GM23248 (cell line): ENCODE measurements at regions not wholly inside any gene's neighbourhood (a gene's known extent, or its start where the extent isn't known, plus 50 kb on each side); places are given as distances from the start of the nearest gene placed in this dataset.

Experiments
- DNase-seq: peaks from one replicate; pipeline ENCODE4 v3.0.0-alpha.2; 2015
- H2AFZ ChIP-seq: fragments of 200-600 bp; sonication (generic); 2 replicates; pipeline ENCODE4 v1.6.1; 2016; ENCODE audit warnings: antibody characterized with exemption
- H3F3A ChIP-seq: fragments of 200-600 bp; sonication (generic); 2 replicates; pipeline ENCODE4 v1.6.1; 2016; ENCODE audit warnings: mild to moderate bottlenecking, antibody characterized with exemption, mixed run types; ENCODE audit not compliant: insufficient read depth
- H3K27ac ChIP-seq: fragments of 200-600 bp; sonication (generic); 2 replicates; pipeline ENCODE4 v1.5.1; 2016; ENCODE audit warnings: mild to moderate bottlenecking
- H3K27me3 ChIP-seq: fragments of 200-600 bp; sonication (generic); replicated peaks from 2 replicates; pipeline ENCODE4 v1.6.1; 2016; ENCODE audit warnings: mild to moderate bottlenecking; ENCODE audit not compliant: insufficient read depth
- H3K36me3 ChIP-seq: fragments of 200-600 bp; sonication (generic); 2 replicates; pipeline ENCODE4 v1.6.1; 2016; ENCODE audit warnings: low read depth, mild to moderate bottlenecking
- H3K4me1 ChIP-seq: fragments of 200-600 bp; sonication (generic); 2 replicates; pipeline ENCODE4 v1.6.1; 2016; ENCODE audit warnings: mild to moderate bottlenecking; ENCODE audit not compliant: insufficient read depth
- H3K4me2 ChIP-seq: fragments of 200-600 bp; sonication (generic); one replicate; pipeline ENCODE4 v1.6.1; 2016; ENCODE audit warnings: mild to moderate bottlenecking; ENCODE audit not compliant: unreplicated experiment
- H3K4me3 ChIP-seq: fragments of 200-600 bp; sonication (generic); 2 replicates; pipeline ENCODE4 v1.5.1; 2016; ENCODE audit warnings: mild to moderate bottlenecking
- H3K79me2 ChIP-seq: fragments of 200-600 bp; sonication (generic); 2 replicates; pipeline ENCODE4 v1.6.1; 2016; ENCODE audit warnings: mild to moderate bottlenecking; ENCODE audit not compliant: insufficient read depth
- H3K9ac ChIP-seq: fragments of 200-600 bp; sonication (generic); 2 replicates; pipeline ENCODE4 v1.6.1; 2016; ENCODE audit warnings: mild to moderate bottlenecking
- H3K9me2 ChIP-seq: fragments of 200-600 bp; sonication (generic); 2 replicates; pipeline ENCODE4 v1.6.1; 2016; ENCODE audit warnings: mixed run types, mild to moderate bottlenecking, moderate library complexity; ENCODE audit not compliant: insufficient read depth
- H3K9me3 ChIP-seq: fragments of 200-600 bp; sonication (generic); one replicate; pipeline ENCODE4 v1.6.1; 2017; ENCODE audit warnings: low read depth
- H4K20me1 ChIP-seq: fragments of 200-600 bp; sonication (generic); 2 replicates; pipeline ENCODE4 v1.6.0; 2016; ENCODE audit not compliant: insufficient read depth
- EZH2 ChIP-seq: fragments of 200-600 bp; sonication (generic); IDR thresholded peaks from 2 replicates; pipeline ENCODE4 v1.6.1; 2018; ENCODE audit warnings: antibody characterized with exemption, mild to moderate bottlenecking; ENCODE audit not compliant: insufficient read depth, poor library complexity, severe bottlenecking
- EZH2phosphoT487 ChIP-seq: fragments of 200-600 bp; sonication (generic); IDR thresholded peaks from 2 replicates; pipeline ENCODE4 v1.6.1; 2018; ENCODE audit warnings: antibody characterized with exemption, moderate library complexity, mild to moderate bottlenecking, low read depth; ENCODE audit not compliant: insufficient read depth
- WGBS, 2 experiments: methylation state at CpG; one replicate each; pipeline ENCODE4 v1.1.6; 2015 to 2017; ENCODE audit warnings: low lambda C conversion rate in 2 of 2, low coverage in 1 of 2; ENCODE audit errors: missing lambda C conversion rate in 2 of 2; 5-methylcytosine and 5-hydroxymethylcytosine counted together
- in situ Hi-C: fragments of 300-500 bp; cut with MboI; formaldehyde crosslinking; loops from 2 replicates; pipeline ENCODE4 v1.15.0; 2020

DNA sequence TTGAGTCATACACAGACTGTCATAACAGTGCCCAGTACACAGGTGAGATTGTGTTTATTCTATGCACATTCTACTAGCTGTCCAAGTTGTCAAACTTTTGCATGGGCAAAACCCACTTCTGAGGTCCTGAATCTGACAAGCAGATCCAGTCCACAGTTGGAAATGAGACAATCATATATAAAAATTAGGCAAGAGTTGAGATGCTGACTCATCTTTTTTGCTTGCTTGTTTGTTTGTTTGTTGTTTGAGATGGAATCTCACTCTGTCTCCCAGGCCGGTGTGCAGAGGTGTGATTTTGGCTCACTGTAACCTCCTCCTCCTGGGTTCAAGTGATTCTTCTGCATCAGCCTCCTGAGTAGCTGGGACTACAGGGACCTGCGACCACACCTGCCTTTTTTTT is 323.8 kb downstream of the RPS4Y2 start:
- Histone ChIP-seq H3K79me2 (no peaks in the 10 kb centered on the region), H3F3A (no peaks in the 10 kb centered on the region), H3K9me2 (no peaks in the 10 kb centered on the region), H2AFZ (no peak overlapping the region), H3K4me1 (no peaks in the 10 kb centered on the region), H3K27ac (no peak overlapping the region), H3K4me2 (no peak overlapping the region), H3K9ac (no peak overlapping the region), H3K4me3 (no peak overlapping the region), H3K9me3 (no peaks in the 10 kb centered on the region), H3K27me3 (no peaks in the 10 kb centered on the region), H4K20me1 (no peaks in the 10 kb centered on the region), H3K36me3 (no peaks in the 10 kb centered on the region)
- TF ChIP-seq EZH2, result no peak
- TF ChIP-seq EZH2phosphoT487, result no peak
- 13 to 33% methylated on average over 1 to 2 of the region's 2 CpGs for WGBS, 2 experiments
- no peak for DNase-seq
- in situ Hi-C loops, result loop anchor here (10.0 kb wide), 1 partner anchor 55 kb away; no protein-coding TSS in a partner anchor

DNA sequence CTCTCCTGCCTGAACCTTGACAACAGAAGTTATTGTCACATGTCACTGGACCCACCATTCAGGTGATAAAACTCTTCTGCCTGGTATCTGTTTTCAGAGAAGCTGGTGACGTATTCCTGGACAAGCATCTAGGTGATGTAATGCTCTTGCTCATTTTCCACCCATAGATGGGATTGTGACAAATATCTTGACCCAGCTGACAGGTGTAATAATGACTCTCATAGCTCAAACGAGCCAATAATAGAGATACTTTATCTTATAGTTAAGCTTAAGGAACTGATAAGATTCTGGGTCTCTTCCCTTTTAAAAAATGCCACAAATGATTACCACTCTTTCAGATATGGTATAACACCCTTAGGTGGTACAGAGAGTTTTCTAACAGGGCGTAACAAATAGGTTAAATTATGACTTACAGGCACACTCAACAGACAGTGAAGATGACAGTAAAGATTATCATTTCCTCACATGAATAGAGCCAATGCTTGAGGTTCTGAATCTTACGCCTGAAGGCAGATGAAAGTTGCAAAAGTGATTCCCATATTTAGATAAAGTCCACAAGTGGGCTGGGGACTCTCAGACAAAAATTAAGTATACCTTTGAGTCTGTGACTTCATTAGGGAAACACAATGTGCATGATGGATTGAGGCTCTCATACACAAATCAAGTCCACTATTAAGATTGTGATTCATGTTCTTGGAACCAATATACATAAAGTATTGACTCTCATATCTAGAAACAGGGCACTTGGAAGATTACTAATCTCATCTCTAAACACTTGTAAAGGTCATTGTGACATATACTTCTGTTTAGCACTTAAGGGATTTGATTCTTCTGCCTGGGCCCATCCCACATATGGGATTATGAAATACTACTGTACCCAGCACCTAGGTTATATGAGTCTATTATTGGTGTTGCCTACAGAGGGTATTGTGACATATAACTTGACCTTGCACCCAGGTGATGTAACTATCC is 326.0 kb downstream of the RPS4Y2 start:
- 18 to 23% methylated on average over 4 of the region's 4 CpGs for WGBS, 2 experiments
- Histone ChIP-seq H3K4me2 (no peak overlapping the region), H3K36me3 (no peaks in the 10 kb centered on the region), H3K4me1 (no peaks in the 10 kb centered on the region), H3K27ac (no peak overlapping the region), H3K9me3 (no peaks in the 10 kb centered on the region), H3K79me2 (no peaks in the 10 kb centered on the region), H3K9me2 (no peaks in the 10 kb centered on the region), H3K9ac (no peak overlapping the region), H3K4me3 (no peak overlapping the region), H4K20me1 (no peaks in the 10 kb centered on the region), H2AFZ (no peak overlapping the region), H3K27me3 (no peaks in the 10 kb centered on the region), H3F3A (no peaks in the 10 kb centered on the region)
- no peak for DNase-seq
- in situ Hi-C loops, result no loop called here
- no peak for TF ChIP-seq EZH2phosphoT487
- no peak for TF ChIP-seq EZH2

- H2AFZ ChIP-seq, result no peak overlapping the region
- H3K79me2 ChIP-seq, result no peaks in the 10 kb centered on the region
- H3K9ac ChIP-seq, result no peak overlapping the region
- no peaks in the 10 kb centered on the region for H3K27me3 ChIP-seq
- H3K9me2 ChIP-seq, result no peaks in the 10 kb centered on the region
- no peak overlapping the region for H3K27ac ChIP-seq
- TF ChIP-seq EZH2 (no peak), EZH2phosphoT487 (no peak)
- no peaks in the 10 kb centered on the region for H3F3A ChIP-seq
- no peak overlapping the region for H3K4me3 ChIP-seq
- DNase-seq, result no peak
- no peaks in the 10 kb centered on the region for H3K9me3 ChIP-seq
- H3K4me1 ChIP-seq, result no peaks in the 10 kb centered on the region
- H3K4me2 ChIP-seq, result no peak overlapping the region
- in situ Hi-C loops, result no loop called here
- no peaks in the 10 kb centered on the region for H3K36me3 ChIP-seq
- no peaks in the 10 kb centered on the region for H4K20me1 ChIP-seq
Observed at GRCh38 chrY:21082639-21083038, 326.7 kb downstream of the RPS4Y2 start.

DNA sequence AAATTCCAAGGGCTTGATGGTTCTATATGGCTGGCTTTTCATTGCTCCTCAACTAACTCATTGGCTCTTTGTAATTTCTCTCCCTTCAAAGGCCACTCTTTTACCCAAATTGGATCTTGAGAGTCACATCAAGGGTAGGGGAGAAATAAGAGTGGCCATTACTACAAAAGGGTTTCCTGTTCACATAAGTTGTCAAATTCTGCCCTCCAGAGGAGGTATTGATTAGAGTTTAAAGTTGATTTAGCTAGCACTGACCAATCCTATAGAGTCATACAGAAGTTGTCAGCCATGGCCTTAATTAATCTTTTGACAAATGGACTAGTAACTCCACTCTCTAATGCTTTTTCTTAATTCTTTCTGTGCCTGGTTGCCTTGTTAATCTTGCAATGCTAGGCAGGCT is 336.0 kb downstream of the RPS4Y2 start:
- DNase-seq, result no peak
- Histone ChIP-seq H3K9ac (no peak overlapping the region), H3K36me3 (no peaks in the 10 kb centered on the region), H3K4me2 (no peak overlapping the region), H2AFZ (no peak overlapping the region), H3F3A (no peaks in the 10 kb centered on the region), H3K9me2 (no peaks in the 10 kb centered on the region), H3K27ac (no peak overlapping the region), H3K9me3 (no peaks in the 10 kb centered on the region), H3K4me3 (no peak overlapping the region), H3K79me2 (no peaks in the 10 kb centered on the region), H3K27me3 (no peaks in the 10 kb centered on the region), H4K20me1 (no peaks in the 10 kb centered on the region), H3K4me1 (no peaks in the 10 kb centered on the region)
- no peak for TF ChIP-seq EZH2
- TF ChIP-seq EZH2phosphoT487, result no peak
- in situ Hi-C loops, result no loop called here

- Histone ChIP-seq H3K4me2 (no peak overlapping the region), H4K20me1 (no peaks in the 10 kb centered on the region), H3K4me3 (no peak overlapping the region), H2AFZ (no peak overlapping the region), H3K9me2 (no peaks in the 10 kb centered on the region), H3K9ac (no peak overlapping the region), H3K27ac (no peak overlapping the region), H3K27me3 (no peaks in the 10 kb centered on the region), H3K9me3 (no peaks in the 10 kb centered on the region), H3F3A (no peaks in the 10 kb centered on the region), H3K79me2 (no peaks in the 10 kb centered on the region), H3K36me3 (no peaks in the 10 kb centered on the region), H3K4me1 (no peaks in the 10 kb centered on the region)
- in situ Hi-C loops, result no loop called here
- 0 to 12% methylated on average over 2 of the region's 2 CpGs for WGBS, 2 experiments
- TF ChIP-seq EZH2phosphoT487 (no peak), EZH2 (no peak)
- no peak for DNase-seq
Observed at GRCh38 chrY:21102507-21102906, 346.6 kb downstream of the RPS4Y2 start.
